K562 (cell line): ENCODE measurements at regions not wholly inside any gene's neighbourhood (a gene's known extent, or its start where the extent isn't known, plus 50 kb on each side); places are given as distances from the start of the nearest gene placed in this dataset.

ENCODE experiments used
- ATAC-seq: fragments of 200-7000 bp; cut with Tn5 transposase; 3 replicates; pipeline ENCODE4 v1.9.1; 2020; ENCODE audit warnings: moderate library complexity
- BruUV-seq: library from RNA; stranded (reverse); fragments of 400-500 nt; replicated peaks from 2 replicates; lab custom pipeline; 2021; lab: Mats Ljungman, UMichigan
- CTCF ChIA-PET: fragments of 300-600 bp; formaldehyde crosslinking; extraction: SDS; loops from one replicate; lab custom pipeline; 2021; ENCODE audit warnings: low intra/inter-chr PET ratio; lab: Yijun Ruan, JAX
- POLR2A ChIA-PET: fragments of 300-600, 350-650 bp; sonication (Branson Sonifier 250); formaldehyde crosslinking; extraction: SDS; loops from one replicate; lab custom pipeline; 2021; ENCODE audit warnings: antibody characterized with exemption, inconsistent platforms; lab: Yijun Ruan, JAX
- DNase-seq, 4 experiments: peaks; one replicate each; pipeline versions ENCODE4 v3.0.0 to v3.0.0-alpha.2; 2011 to 2018; ENCODE audit warnings: low spot score in 3 of 4, mixed read lengths in 3 of 4; ENCODE audit errors: extremely low read depth in 1 of 4
- FAIRE-seq: peaks from 2 replicates; lab custom pipeline; 2011; peaks lifted over from hg19 to GRCh38; lab: Jason Lieb, UNC
- H2AFZ ChIP-seq: 2 replicates; pipeline ENCODE4 v1.6.0; 2011; ENCODE audit warnings: low read depth, low read length, control low read depth, inconsistent platforms
- H3K27ac ChIP-seq: fragments of 200-600 bp; 3 replicates; pipeline ENCODE4 v1.8.0; 2011; ENCODE audit warnings: low read depth, mild to moderate bottlenecking, control low read depth, inconsistent platforms, low read length, moderate library complexity, mixed read lengths; ENCODE audit errors: extremely low read depth
- H3K27me3 ChIP-seq, 2 experiments: fragments of 300-600 bp in 1 of 2; 2 replicates in 1 of 2; 3 replicates in 1 of 2; pipeline versions ENCODE4 v1.6.0 to v1.8.0; 2011; ENCODE audit warnings: inconsistent platforms in 2 of 2, low read length in 2 of 2, mild to moderate bottlenecking in 1 of 2, mixed read lengths in 1 of 2, moderate library complexity in 1 of 2; ENCODE audit not compliant: control insufficient read depth in 2 of 2, insufficient read depth in 2 of 2
- H3K36me3 ChIP-seq: fragments of 300-600 bp; 3 replicates; pipeline ENCODE4 v1.8.0; 2011; ENCODE audit warnings: mild to moderate bottlenecking, low read length, inconsistent platforms; ENCODE audit not compliant: control insufficient read depth, insufficient read depth
- H3K4me1 ChIP-seq, 2 experiments: fragments of 200-600 bp in 1 of 2; replicated peaks in 1 of 2; 2 replicates in 1 of 2; 3 replicates in 1 of 2; pipeline versions ENCODE4 v1.5.1 to v1.8.0; 2011; ENCODE audit warnings: inconsistent platforms in 2 of 2, low read length in 2 of 2, mild to moderate bottlenecking in 1 of 2, mixed read lengths in 1 of 2, moderate library complexity in 1 of 2; ENCODE audit not compliant: control insufficient read depth in 2 of 2, insufficient read depth in 2 of 2
- H3K4me2 ChIP-seq: 2 replicates; pipeline ENCODE4 v1.6.1; 2011; ENCODE audit warnings: low read length, control low read depth, inconsistent platforms, mixed read lengths; ENCODE audit not compliant: insufficient read depth
- H3K4me3 ChIP-seq: fragments of 200-600 bp; sonication (generic), shearing (Covaris generic); 2 replicates; pipeline ENCODE4 v1.5.1; 2016; ENCODE audit warnings: control low read depth, inconsistent platforms
- H3K79me2 ChIP-seq: fragments of 200-600 bp; 3 replicates; pipeline ENCODE4 v1.8.0; 2011; ENCODE audit warnings: low read length, inconsistent platforms; ENCODE audit not compliant: control insufficient read depth, insufficient read depth
- H3K9ac ChIP-seq, 2 experiments: 2 replicates each; pipeline versions ENCODE4 v1.6.0 to v1.6.1; 2011; ENCODE audit warnings: low read depth in 2 of 2, low read length in 2 of 2, control low read depth in 1 of 2, inconsistent platforms in 1 of 2, mild to moderate bottlenecking in 1 of 2, mixed read lengths in 1 of 2; ENCODE audit not compliant: insufficient read depth in 1 of 2
- H3K9me1 ChIP-seq: one replicate; pipeline ENCODE4 v1.6.0; 2011; ENCODE audit warnings: inconsistent platforms, mild to moderate bottlenecking, low read length, moderate library complexity; ENCODE audit not compliant: control insufficient read depth, insufficient read depth
- H3K9me3 ChIP-seq: replicated peaks from 2 replicates; pipeline ENCODE4 v1.5.1; 2011; ENCODE audit warnings: low read depth, low read length, inconsistent platforms; ENCODE audit not compliant: control insufficient read depth, insufficient read depth
- H4K20me1 ChIP-seq: replicated peaks from 2 replicates; pipeline ENCODE4 v1.6.1; 2011; ENCODE audit warnings: low read length, inconsistent platforms, mixed read lengths; ENCODE audit not compliant: control insufficient read depth, insufficient read depth
- HIVEP1 ChIP-seq: fragments of 250-450 bp; sonication (Bioruptor Pico); IDR thresholded peaks from 2 replicates; pipeline ENCODE4 v1.4.0; 2020; ENCODE audit warnings: mild to moderate bottlenecking
- MCM3 ChIP-seq: fragments of 450-650 bp; IDR thresholded peaks from 2 replicates; pipeline ENCODE4 v1.6.1; 2016
- PHB2 ChIP-seq: fragments of 450-650 bp; IDR thresholded peaks from 2 replicates; pipeline ENCODE4 v1.6.1; 2017; ENCODE audit warnings: low read depth
- POLR2B ChIP-seq: fragments of 450-650 bp; IDR thresholded peaks from 2 replicates; pipeline ENCODE4 v1.6.1; 2018; ENCODE audit warnings: low read depth; ENCODE audit not compliant: partially characterized antibody
- PTTG1 ChIP-seq: fragments of 450-650 bp; IDR thresholded peaks from 2 replicates; pipeline ENCODE4 v1.6.1; 2016; ENCODE audit warnings: low read depth, mild to moderate bottlenecking, missing genetic modification characterization, missing compliant biosample characterization
- SETDB1 ChIP-seq: IDR thresholded peaks from one replicate; pipeline ENCODE4 v1.6.1; 2012; ENCODE audit warnings: low read length, control low read depth, inconsistent platforms
- ZFX ChIP-seq: sonication (generic); formaldehyde crosslinking; IDR thresholded peaks from 2 replicates; pipeline ENCODE4 v1.8.0; 2022; ENCODE audit warnings: mild to moderate bottlenecking, missing genetic modification reagents, moderate library complexity
- ZNF282 ChIP-seq: sonication (generic); formaldehyde crosslinking; IDR thresholded peaks from 2 replicates; pipeline ENCODE4 v1.8.1; 2023; ENCODE audit warnings: missing genetic modification reagents
- ZNF592 ChIP-seq: fragments of 450-650 bp; IDR thresholded peaks from 2 replicates; pipeline ENCODE4 v1.6.1; 2017; ENCODE audit warnings: antibody characterized with exemption, mild to moderate bottlenecking
- WGBS: fragments of 100-300 bp; shearing (Covaris generic); methylation state at CpG from one replicate; pipeline ENCODE4 v1.1.6; 2016; ENCODE audit warnings: low coverage, mixed read lengths; ENCODE audit not compliant: insufficient coverage; ENCODE audit errors: missing lambda C conversion rate; 5-methylcytosine and 5-hydroxymethylcytosine counted together
- in situ Hi-C: fragments of 300-500 bp; cut with MboI; formaldehyde crosslinking; loops from 4 replicates; pipeline ENCODE4 v1.15.0; 2018; ENCODE audit warnings: inconsistent platforms, mixed read lengths
- intact Hi-C: fragments of 100-400 bp; cut with micrococcal nuclease; formaldehyde crosslinking; loops from 2 replicates; pipeline ENCODE4 v1.14.2; 2022
- TF ChIP-seq, protein P1 (sequence below), 2 experiments: IDR thresholded peaks; 2 replicates each; pipeline ENCODE4 v1.6.1; 2011; ENCODE audit warnings: borderline replicate concordance in 1 of 2, control low read depth in 1 of 2, low read depth in 1 of 2, low read length in 1 of 2, mild to moderate bottlenecking in 1 of 2, mixed read lengths in 1 of 2, moderate library complexity in 1 of 2; ENCODE audit not compliant: insufficient read depth in 1 of 2, insufficient read length in 1 of 2, poor library complexity in 1 of 2, severe bottlenecking in 1 of 2; ENCODE audit errors: extremely low read depth in 1 of 2
- TF ChIP-seq, protein P2 (sequence below): fragments of 250-450 bp; sonication (Bioruptor Pico); IDR thresholded peaks from 2 replicates; pipeline ENCODE4 v1.4.0; 2020; ENCODE audit warnings: mild to moderate bottlenecking, moderate library complexity
- TF ChIP-seq, protein P3 (sequence below): sonication (generic); formaldehyde crosslinking; IDR thresholded peaks from 2 replicates; pipeline ENCODE4 v1.8.0; 2022; ENCODE audit warnings: mild to moderate bottlenecking, missing genetic modification reagents, borderline replicate concordance

DNA sequence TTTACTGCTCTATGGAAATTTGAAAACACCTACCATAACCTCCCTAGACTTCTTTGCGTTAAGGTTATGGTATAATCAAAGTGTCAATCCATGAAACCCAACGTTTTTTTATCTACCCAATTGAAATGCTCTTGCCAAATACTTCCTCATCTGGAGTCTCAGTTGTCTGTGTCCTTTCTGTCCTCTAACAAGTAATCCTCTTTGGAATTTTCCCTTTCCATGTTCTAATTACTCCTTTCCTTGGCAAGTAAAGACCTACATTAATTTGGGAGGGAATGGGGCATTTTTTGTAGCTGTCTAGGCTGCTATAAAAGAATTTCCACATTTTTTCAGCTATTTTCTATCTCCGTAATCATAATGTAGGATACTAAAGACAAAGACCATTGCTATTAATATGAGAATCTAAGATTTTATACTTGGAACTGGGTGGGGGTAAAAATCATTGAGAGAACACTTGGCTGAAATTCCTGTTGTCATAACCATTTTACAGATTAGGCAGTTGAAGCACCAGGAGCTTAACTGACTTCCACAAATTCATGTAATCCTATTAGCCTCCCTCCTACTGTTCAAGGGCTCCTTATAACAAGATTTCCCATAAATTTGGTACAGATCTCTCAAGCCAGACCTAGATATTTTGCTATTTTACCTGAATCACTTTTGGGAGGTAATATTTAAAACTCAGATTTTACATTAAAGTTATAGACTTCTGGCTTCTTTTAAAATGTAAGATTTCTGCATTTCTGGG lies 1307.6 kb downstream of the XPNPEP1 start:
- no peak overlapping the region for H3K9ac ChIP-seq
- FAIRE-seq: no peak
- ChIA-PET POLR2A (no interaction called here), CTCF (no interaction called here)
- 0% methylated on average over 3 of the region's 3 CpGs for WGBS
- no peaks in the 10 kb centered on the region for H3K9me3 ChIP-seq
- no peak for DNase-seq
- no peak overlapping the region for H3K4me3 ChIP-seq
- H3K4me2 ChIP-seq: no peak overlapping the region
- intact Hi-C loops: no loop called here
- no peak for ATAC-seq
- in situ Hi-C loops: no loop called here
- no TSS peak for BruUV-seq
- H2AFZ ChIP-seq: no peak overlapping the region
- H3K79me2 ChIP-seq: no peaks in the 10 kb centered on the region
- no peak overlapping the region for H3K27ac ChIP-seq
- no peaks in the 10 kb centered on the region for H3K27me3 ChIP-seq
- no peaks in the 10 kb centered on the region for H3K4me1 ChIP-seq
- H4K20me1 ChIP-seq: no peaks in the 10 kb centered on the region
- no peaks in the 10 kb centered on the region for H3K9me1 ChIP-seq
- no peaks in the 10 kb centered on the region for H3K36me3 ChIP-seq
- TF ChIP-seq, protein P1, sequence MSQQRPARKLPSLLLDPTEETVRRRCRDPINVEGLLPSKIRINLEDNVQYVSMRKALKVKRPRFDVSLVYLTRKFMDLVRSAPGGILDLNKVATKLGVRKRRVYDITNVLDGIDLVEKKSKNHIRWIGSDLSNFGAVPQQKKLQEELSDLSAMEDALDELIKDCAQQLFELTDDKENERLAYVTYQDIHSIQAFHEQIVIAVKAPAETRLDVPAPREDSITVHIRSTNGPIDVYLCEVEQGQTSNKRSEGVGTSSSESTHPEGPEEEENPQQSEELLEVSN (IDR thresholded peaks at IDR 0.05; ENCODE audit: borderline replicate concordance in 1 of 2, extremely low read depth in 1 of 2, insufficient read depth in 1 of 2, insufficient read length in 1 of 2, low read depth in 1 of 2, low read length in 1 of 2, poor library complexity in 1 of 2, severe bottlenecking in 1 of 2): no peak
- TF ChIP-seq ZNF282 (CRISPR knock-in tag) (no peak), SETDB1 (no peak), PHB2 (no peak), MCM3 (no peak), HIVEP1 (CRISPR knock-in tag) (no peak), POLR2B (no peak), ZFX (CRISPR knock-in tag) (no peak), PTTG1 (no peak), ZNF592 (no peak)
- TF ChIP-seq, protein P2, sequence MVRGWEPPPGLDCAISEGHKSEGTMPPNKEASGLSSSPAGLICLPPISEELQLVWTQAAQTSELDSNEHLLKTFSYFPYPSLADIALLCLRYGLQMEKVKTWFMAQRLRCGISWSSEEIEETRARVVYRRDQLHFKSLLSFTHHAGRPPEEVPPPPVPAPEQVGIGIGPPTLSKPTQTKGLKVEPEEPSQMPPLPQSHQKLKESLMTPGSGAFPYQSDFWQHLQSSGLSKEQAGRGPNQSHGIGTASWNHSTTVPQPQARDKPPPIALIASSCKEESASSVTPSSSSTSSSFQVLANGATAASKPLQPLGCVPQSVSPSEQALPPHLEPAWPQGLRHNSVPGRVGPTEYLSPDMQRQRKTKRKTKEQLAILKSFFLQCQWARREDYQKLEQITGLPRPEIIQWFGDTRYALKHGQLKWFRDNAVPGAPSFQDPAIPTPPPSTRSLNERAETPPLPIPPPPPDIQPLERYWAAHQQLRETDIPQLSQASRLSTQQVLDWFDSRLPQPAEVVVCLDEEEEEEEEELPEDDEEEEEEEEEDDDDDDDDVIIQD: no peak
- TF ChIP-seq, protein P3, sequence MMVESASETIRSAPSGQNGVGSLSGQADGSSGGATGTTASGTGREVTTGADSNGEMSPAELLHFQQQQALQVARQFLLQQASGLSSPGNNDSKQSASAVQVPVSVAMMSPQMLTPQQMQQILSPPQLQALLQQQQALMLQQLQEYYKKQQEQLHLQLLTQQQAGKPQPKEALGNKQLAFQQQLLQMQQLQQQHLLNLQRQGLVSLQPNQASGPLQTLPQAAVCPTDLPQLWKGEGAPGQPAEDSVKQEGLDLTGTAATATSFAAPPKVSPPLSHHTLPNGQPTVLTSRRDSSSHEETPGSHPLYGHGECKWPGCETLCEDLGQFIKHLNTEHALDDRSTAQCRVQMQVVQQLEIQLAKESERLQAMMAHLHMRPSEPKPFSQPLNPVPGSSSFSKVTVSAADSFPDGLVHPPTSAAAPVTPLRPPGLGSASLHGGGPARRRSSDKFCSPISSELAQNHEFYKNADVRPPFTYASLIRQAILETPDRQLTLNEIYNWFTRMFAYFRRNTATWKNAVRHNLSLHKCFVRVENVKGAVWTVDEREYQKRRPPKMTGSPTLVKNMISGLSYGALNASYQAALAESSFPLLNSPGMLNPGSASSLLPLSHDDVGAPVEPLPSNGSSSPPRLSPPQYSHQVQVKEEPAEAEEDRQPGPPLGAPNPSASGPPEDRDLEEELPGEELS (CRISPR knock-in tag): no peak
